GM21723 (cell line): ENCODE measurements at regions not wholly inside any gene's neighbourhood (a gene's known extent, or its start where the extent isn't known, plus 50 kb on each side); places are given as distances from the start of the nearest gene placed in this dataset.
"Not testable (repeated sequence)": the region's sequence is repeated elsewhere in the genome, so short reads cannot be mapped to it uniquely, and the experiment has no call there.

Source experiments
- ATAC-seq: cut with Tn5 transposase; IDR thresholded peaks from one replicate; pipeline ENCODE4 v1.9.1; 2021; ENCODE audit warnings: mild to moderate bottlenecking, moderate library complexity; ENCODE audit not compliant: unreplicated experiment

DNA sequence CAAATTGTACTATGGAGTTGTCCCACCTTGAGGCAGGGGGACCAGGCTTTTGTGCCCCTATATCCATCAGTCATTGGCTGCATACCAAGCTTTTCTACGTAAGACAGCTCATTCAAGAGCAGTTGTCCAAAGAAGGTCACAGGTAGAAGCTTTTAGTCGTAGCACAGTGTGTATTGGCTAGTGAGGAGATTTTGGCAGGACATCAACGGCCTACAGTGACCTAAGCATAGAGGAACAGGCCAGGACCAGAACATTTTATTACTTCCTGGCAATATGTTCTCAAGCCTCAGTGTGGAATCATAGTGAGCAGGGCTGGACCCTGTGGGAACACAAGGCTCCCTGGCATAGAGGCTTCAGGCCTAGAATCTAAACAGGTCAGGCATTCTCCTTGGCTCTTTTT lies 105.4 kb upstream of the ANKRD28 start:
- ATAC-seq, result no peak

DNA sequence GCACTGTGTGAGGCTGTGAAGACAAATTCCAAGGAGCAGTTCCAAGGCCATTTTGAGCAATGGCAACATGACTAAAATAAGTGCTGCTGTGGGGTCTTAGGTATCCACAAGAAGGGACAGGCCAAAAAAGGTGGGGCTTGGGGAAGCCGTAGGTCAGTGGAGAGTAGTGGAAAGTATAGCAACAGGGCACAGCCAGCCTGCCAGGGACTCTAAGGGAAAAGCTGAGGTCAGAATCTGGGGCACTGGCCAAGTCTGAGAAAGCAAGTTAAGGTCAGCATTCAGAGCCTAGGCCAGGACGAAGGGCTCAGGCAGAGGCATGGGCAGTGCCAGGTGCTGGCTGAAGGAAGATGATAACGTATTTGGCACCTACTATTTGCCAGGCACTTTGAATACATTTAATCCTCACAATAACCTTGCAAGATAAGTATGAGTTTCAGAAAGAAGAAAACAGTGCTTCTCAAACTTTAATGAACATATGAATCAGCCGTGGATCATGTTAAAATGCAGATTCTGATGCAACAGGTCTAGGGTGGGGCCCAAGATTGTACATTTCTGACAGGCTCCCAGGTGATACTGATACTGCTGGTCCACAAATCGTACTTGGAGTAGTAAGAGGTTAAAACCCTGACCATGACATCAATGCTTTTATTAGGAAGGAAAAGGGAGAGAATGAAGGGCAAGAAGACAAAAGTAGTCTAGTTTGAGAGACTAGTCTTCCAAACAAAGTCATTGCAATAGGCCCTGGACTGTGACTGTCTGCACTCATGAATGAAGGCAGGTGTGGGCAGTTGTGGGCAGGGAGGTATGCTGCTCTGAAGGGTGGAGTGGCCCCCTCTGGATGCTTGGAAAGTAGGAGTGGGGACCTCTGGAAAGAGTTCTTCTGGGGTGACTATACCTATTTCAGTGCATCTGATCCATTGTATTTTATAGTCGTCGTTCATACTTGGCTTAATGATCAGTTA lies 106.3 kb upstream of the ANKRD28 start:
- ATAC-seq, result no peak

DNA sequence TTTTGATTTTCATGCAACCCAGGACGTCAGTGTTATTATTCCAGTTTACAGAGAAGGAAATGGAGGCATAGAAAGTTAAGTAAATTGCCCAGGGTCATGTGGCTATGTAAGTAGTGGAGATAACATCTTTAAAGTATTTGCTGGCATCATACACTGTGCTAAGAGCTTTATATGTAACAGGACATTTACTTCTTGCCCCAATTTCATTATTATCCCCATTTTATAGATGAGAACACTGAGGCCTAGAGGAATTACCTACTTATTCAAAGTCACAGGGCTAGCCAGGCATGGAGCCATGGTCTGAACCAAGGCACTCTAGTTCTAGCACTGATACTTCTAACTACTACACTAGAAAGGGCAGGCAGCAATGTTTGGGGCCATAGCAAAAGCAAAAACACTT lies 107.3 kb upstream of the ANKRD28 start:
- no peak for ATAC-seq

- not testable (repeated sequence) for ATAC-seq
These were observed 109.6 kb upstream of the ANKRD28 start for GRCh38 chr3:15907403-15907802.

GRCh38 chr3:15918988-15919387 lies 121.2 kb upstream of the ANKRD28 start:
- no peak for ATAC-seq

- ATAC-seq, result no peak
These were observed 122.2 kb upstream of the ANKRD28 start for GRCh38 chr3:15919971-15920370.

DNA sequence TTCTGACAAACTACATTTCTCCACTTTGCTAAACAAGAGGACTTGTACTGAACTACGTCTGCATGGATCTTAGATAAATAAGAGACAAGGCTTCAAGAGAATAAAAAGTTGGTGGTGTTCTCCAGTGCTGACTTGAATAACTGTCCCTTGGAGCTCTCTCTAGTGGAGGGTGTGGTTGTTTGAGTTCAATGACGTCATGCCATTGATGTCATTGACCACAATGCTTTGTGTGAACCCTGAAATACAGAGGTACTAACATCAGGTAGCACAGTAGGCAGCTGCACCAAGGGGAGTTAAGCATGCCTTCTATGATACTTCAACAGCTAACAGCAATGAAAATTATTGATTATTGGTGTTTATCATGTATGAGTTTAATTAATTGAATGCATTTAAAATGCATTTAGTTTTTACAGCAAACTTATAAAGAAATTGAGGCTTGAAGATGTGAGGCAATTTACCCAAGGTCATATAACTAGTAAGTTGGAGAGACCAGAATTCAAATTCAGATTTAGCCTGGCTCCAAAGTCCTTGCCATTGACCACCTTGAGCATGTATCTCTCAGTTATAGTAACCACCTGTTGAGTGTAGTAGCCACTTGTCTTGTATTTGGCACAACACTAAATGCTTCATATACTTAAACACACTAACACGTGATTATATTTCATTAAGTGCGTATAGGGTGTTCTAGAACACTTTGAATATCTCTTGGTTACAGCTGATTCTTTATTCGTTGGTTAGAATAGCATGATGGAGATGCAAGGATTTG lies 126.0 kb upstream of the ANKRD28 start:
- ATAC-seq, result no peak

GRCh38 chr3:15924914-15925313 lies 127.1 kb upstream of the ANKRD28 start:
- ATAC-seq, result no peak

GRCh38 chr3:15926871-15927270 lies 129.1 kb upstream of the ANKRD28 start:
- no peak for ATAC-seq

- no peak for ATAC-seq
These were observed 130.2 kb upstream of the ANKRD28 start for GRCh38 chr3:15927969-15928368.

GRCh38 chr3:15929944-15930571 lies 132.3 kb upstream of the ANKRD28 start:
- no peak for ATAC-seq

DNA sequence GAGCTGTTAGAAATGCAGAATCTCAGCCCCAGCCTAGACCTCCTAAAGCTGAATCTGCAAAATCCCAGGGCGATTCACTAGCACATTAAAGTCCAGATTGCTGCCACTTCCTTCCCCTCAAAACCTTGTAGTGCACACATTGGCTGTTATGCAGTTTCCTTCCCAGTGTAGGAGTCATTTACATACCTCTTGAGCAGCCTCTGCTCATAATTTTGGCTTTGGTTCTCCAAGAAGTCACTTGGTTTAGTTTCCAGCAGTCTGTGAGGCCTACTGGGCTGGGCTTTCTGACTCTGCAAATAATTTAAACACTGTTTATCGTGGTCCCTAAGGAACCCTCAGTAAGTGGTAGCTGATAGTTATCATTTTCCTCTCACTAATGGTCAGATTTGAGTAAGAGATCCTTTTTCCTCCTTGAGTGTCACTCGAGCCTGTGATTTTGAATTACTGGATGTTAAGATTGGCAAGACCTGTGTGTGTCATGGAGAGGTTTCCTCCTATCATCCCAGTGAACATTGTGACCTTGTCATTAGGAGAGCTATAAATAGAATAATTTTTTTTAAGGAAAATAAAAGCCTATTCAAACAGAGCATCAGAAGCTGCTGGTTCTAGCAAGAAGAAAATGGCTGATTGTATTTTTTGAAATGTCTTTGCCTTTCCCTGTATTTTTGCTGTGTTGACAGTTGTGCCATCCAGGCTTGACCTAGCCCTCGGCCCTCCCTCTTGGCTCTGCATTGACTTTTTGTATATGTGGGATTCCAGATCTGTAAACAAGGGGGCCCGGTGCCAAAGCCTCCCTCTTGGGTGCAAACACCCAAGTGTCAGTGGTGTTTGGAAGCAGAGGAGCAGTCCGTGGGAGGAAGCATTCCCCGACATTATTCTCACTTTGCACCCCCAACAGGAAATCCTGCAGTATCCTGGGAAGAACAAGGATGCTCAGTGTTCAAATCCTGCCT lies 134.8 kb upstream of the ANKRD28 start:
- no peak for ATAC-seq

DNA sequence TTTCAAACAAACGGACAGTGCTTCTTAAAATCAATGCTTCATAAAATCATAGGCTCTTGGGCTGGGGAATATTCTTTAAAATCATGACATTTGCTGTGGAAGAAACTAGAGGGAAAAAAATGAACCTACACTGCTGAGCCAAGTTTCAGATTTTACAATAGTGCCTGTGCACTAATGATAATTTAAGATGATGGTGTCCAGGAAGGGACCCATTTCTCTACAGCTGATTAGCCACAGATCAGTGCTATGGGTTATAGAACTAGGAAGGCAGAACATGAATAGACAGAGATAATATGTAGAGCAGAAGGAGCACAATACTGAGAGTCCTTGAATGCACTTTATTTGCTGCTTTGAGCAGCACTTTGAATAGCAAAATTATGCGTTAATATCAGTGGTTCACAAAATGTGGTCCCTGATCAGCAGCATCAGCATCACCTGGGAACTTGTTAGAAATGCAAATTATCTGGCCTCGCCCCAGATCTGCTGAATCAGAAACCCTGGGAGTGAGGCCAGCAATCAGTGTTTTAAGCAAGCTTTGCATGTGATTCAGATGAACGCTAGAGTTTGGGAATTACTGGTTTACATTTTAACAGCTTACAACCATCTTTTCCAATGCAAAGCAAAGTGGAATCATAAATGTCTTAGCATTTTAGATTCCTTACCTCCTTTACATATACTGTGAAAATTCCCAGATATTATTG lies 135.8 kb upstream of the ANKRD28 start:
- no peak for ATAC-seq

- no peak for ATAC-seq
These were observed 136.8 kb upstream of the ANKRD28 start for GRCh38 chr3:15934389-15935195.

DNA sequence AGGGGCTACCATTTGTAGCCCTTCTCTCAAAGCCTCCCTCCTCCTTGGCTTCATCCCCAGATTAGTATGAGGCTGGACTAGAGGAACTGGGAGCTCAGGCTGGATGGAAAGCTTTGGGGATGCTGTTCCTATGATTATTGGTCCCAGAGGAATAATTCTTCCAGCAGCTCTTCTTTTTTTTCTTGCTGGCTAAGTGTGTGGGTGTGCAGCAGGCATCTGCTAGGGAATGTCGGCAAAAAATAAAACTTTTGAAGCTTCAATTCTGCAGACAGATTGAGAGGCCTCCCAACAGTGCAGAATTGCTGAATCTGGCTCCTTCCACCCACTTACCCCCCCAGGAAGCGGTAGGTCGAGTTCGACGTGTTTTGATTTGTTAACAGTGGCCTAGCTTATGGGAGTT lies 138.5 kb upstream of the ANKRD28 start:
- ATAC-seq, result no peak

- ATAC-seq, result no peak
These were observed 142.9 kb upstream of the ANKRD28 start for GRCh38 chr3:15940641-15941040.

DNA sequence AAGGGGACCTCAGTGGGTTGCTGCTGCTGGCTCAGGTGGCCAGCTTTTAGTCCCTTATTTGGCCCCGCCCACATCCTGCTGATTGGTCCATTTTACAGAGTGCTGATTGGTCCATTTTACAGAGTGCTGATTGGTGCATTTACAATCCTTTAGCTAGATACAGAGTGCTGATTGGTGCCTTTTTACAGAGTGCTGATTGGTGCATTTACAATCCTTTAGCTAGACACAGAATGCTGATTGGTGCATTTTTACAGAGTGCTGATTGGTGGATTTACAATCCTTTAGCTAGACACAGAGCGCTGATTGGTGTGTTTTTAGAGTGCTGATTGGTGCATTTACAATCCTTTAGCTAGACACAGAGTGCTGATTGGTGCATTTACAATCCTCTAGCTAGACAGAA lies 143.7 kb upstream of the ANKRD28 start:
- not testable (repeated sequence) for ATAC-seq

DNA sequence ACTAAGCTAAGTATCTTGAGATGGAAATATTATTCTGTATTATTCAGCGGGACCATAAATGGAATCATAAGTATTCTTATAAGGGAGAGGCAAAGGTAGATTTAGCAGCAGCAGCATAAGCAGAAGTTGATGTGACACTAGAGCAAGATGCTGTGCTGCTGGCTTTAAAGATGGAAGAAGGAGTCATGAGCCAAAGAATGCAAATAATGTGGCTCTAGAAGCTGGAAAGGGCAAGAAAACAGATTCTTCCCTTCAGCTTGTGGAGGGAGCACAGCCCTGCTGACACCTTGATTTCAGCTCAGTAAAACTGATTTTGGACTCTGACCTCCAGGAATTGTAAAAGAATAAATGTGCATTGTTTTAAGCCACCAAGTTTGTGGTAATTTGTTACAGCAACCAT lies 144.2 kb upstream of the ANKRD28 start:
- no peak for ATAC-seq

GRCh38 chr3:15942462-15942861 lies 144.7 kb upstream of the ANKRD28 start:
- no peak for ATAC-seq
